Neuronal stem cell (in vitro differentiated cells): ENCODE measurements at regions not wholly inside any gene's neighbourhood (a gene's known extent, or its start where the extent isn't known, plus 50 kb on each side); places are given as distances from the start of the nearest gene placed in this dataset.

Source experiments
- DNase-seq: peaks from one replicate; pipeline ENCODE4 v3.0.0-alpha.2; 2013; ENCODE audit warnings: low spot score
- H2AFZ ChIP-seq: one replicate; pipeline ENCODE4 v1.6.1; 2013; ENCODE audit warnings: mild to moderate bottlenecking, low read length, inconsistent platforms
- H2AK5ac ChIP-seq: 2 replicates; pipeline ENCODE4 v1.6.1; 2013; ENCODE audit warnings: low read depth, mild to moderate bottlenecking, inconsistent platforms, low read length, moderate library complexity, mixed read lengths
- H2BK120ac ChIP-seq: 2 replicates; pipeline ENCODE4 v1.6.1; 2013; ENCODE audit warnings: low read depth, mild to moderate bottlenecking, inconsistent platforms, low read length, moderate library complexity, mixed read lengths
- H2BK12ac ChIP-seq: one replicate; pipeline ENCODE4 v1.6.1; 2013; ENCODE audit warnings: low read length, inconsistent platforms
- H2BK15ac ChIP-seq: 2 replicates; pipeline ENCODE4 v1.6.1; 2013; ENCODE audit warnings: mild to moderate bottlenecking, low read length, inconsistent platforms, mixed read lengths
- H2BK5ac ChIP-seq: one replicate; pipeline ENCODE4 v1.6.1; 2013; ENCODE audit warnings: inconsistent platforms, mild to moderate bottlenecking, low read length, moderate library complexity
- H3K14ac ChIP-seq: one replicate; pipeline ENCODE4 v1.6.1; 2013; ENCODE audit warnings: low read length, inconsistent platforms
- H3K18ac ChIP-seq: 2 replicates; pipeline ENCODE4 v1.6.1; 2013; ENCODE audit warnings: low read length, inconsistent platforms
- H3K23ac ChIP-seq: 2 replicates; pipeline ENCODE4 v1.6.1; 2013; ENCODE audit warnings: low read depth, mild to moderate bottlenecking, mixed read lengths, low read length, inconsistent platforms; ENCODE audit not compliant: poor library complexity
- H3K27ac ChIP-seq: replicated peaks from 3 replicates; pipeline ENCODE4 v1.5.1; 2013; ENCODE audit warnings: low read length, inconsistent platforms
- H3K27me3 ChIP-seq, 3 experiments: 2 replicates each; pipeline ENCODE4 v1.6.1; 2013; ENCODE audit warnings: low read length in 3 of 3, mild to moderate bottlenecking in 2 of 3, inconsistent platforms in 1 of 3, low read depth in 1 of 3, mixed read lengths in 1 of 3, moderate library complexity in 1 of 3; ENCODE audit not compliant: control insufficient read depth in 3 of 3, insufficient read depth in 3 of 3
- H3K36me3 ChIP-seq, 2 donors: replicated peaks in 1 of 2; 2 replicates each; pipeline ENCODE4 v1.6.1; 2013; ENCODE audit warnings: low read length in 2 of 2; ENCODE audit not compliant: control insufficient read depth in 2 of 2, insufficient read depth in 2 of 2
- H3K4ac ChIP-seq: 2 replicates; pipeline ENCODE4 v1.6.1; 2013; ENCODE audit warnings: inconsistent platforms, mild to moderate bottlenecking, low read length, moderate library complexity
- H3K4me1 ChIP-seq, 2 donors: 1 replicate in 1 of 2; 2 replicates in 1 of 2; pipeline ENCODE4 v1.6.1; 2013; ENCODE audit warnings: low read length in 2 of 2, low read depth in 1 of 2; ENCODE audit not compliant: control insufficient read depth in 2 of 2, insufficient read depth in 1 of 2
- H3K4me2 ChIP-seq: one replicate; pipeline ENCODE4 v1.6.1; 2013; ENCODE audit warnings: mild to moderate bottlenecking, low read length, inconsistent platforms; ENCODE audit not compliant: insufficient read depth, poor library complexity, severe bottlenecking
- H3K4me3 ChIP-seq, 2 donors: 2 replicates each; pipeline ENCODE4 v1.5.1; 2013; ENCODE audit warnings: low read length in 2 of 2, mild to moderate bottlenecking in 2 of 2, inconsistent platforms in 1 of 2, moderate library complexity in 1 of 2
- H3K79me1 ChIP-seq: one replicate; pipeline ENCODE4 v1.6.1; 2013; ENCODE audit warnings: low read depth, mild to moderate bottlenecking, inconsistent platforms, low read length, moderate library complexity
- H3K9ac ChIP-seq: one replicate; pipeline ENCODE4 v1.6.1; 2013; ENCODE audit warnings: mild to moderate bottlenecking, low read depth, low read length, inconsistent platforms; ENCODE audit not compliant: poor library complexity
- H3K9me3 ChIP-seq, 2 donors: replicated peaks in 1 of 2; 2 replicates each; pipeline versions ENCODE3 to v1.6.1; 2013; ENCODE audit warnings: low read length in 2 of 2, mild to moderate bottlenecking in 2 of 2, inconsistent platforms in 1 of 2, low read depth in 1 of 2, mixed read lengths in 1 of 2, moderate library complexity in 1 of 2; ENCODE audit not compliant: control insufficient read depth in 2 of 2, insufficient read depth in 1 of 2
- H4K8ac ChIP-seq: one replicate; pipeline ENCODE4 v1.6.1; 2013; ENCODE audit warnings: low read depth, mild to moderate bottlenecking, inconsistent platforms, low read length, moderate library complexity
- H4K91ac ChIP-seq: one replicate; pipeline ENCODE4 v1.6.1; 2013; ENCODE audit warnings: low read length, low read depth, mild to moderate bottlenecking, inconsistent platforms; ENCODE audit not compliant: poor library complexity
- WGBS, 2 donors: extraction: QIAGEN DNeasy Blood & Tissue Kit; methylation state at CpG; one replicate each; pipeline ENCODE4 v1.1.7; 2013; ENCODE audit warnings: missing lambda C conversion rate in 2 of 2, mixed read lengths in 1 of 2; ENCODE audit not compliant: insufficient read length in 2 of 2, insufficient replicate concordance in 1 of 2; ENCODE audit errors: extremely low coverage in 2 of 2; 5-methylcytosine and 5-hydroxymethylcytosine counted together

DNA sequence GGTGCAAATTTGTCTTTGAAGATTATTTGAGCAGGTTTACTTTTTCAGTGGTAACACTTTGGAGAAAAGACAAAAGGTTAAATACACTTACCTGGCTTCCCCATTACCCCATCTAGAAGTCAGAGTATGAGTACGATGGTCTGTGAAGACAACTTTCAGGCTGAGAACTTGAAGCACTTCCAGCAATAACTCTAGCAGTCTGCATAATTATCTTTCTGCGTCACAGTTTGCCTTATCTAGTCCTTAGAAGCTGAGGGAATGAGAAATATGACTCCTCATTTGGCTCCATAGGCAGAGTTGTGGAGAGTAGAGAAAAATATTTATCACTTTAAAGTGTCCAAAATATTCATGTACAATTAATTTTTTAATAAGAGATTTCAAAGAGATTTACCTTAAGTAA is 323.4 kb upstream of the CAMK1G start:
- Histone ChIP-seq H3K79me1 (no peaks in the 10 kb centered on the region), H2BK12ac (no peak overlapping the region), H3K4me2 (no peak overlapping the region), H3K4me3 (no peak overlapping the region), H2BK5ac (no peak overlapping the region), H2BK120ac (no peak overlapping the region), H3K4ac (no peak overlapping the region), H3K9me3 (peaks cover 0 to 4% of the 10 kb centered on the region in 2 donors), H4K8ac (no peak overlapping the region), H3K27me3 (no peaks in the 10 kb centered on the region), H3K18ac (no peak overlapping the region), H3K27ac (no peak overlapping the region), H4K91ac (no peak overlapping the region), H2BK15ac (no peak overlapping the region), H3K14ac (no peak overlapping the region), H2AFZ (no peak overlapping the region), H3K36me3 (no peaks in the 10 kb centered on the region), H3K23ac (no peak overlapping the region), H3K4me1 (no peaks in the 10 kb centered on the region), H2AK5ac (no peak overlapping the region), H3K9ac (no peak overlapping the region)
- WGBS, 2 donors = no CpG with 5 or more reads among the region's 2 CpGs
- DNase-seq = no peak

DNA sequence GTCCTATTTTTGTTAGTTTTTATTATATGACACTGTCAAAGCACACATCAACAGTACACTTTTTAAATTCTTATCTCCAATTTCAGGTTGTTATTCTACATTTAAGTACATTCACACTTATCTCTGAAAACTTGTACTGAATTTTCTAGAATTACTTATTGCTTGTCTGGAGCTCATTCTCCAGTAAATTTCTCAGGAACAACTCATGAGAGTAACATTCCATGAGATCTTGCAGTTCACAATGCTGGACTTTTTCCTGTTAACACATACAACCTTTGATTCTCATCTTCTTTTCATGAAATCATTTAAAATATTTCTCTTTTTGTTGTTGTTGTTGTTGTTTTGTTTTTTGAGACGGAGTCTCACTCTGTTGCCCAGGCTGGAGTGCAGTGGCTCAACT is 320.9 kb upstream of the CAMK1G start:
- H3K9me3 ChIP-seq = peaks cover 0 to 3% of the 10 kb centered on the region in 2 donors
- H3K4me3 ChIP-seq = no peak overlapping the region
- H2BK12ac ChIP-seq = no peak overlapping the region
- H3K4me2 ChIP-seq = no peak overlapping the region
- no peak overlapping the region for H3K4ac ChIP-seq
- H2AK5ac ChIP-seq = no peak overlapping the region
- no peak overlapping the region for H3K9ac ChIP-seq
- no CpG with 5 or more reads among the region's 1 CpG for WGBS, 2 donors
- no peak for DNase-seq
- H2BK5ac ChIP-seq = no peak overlapping the region
- no peaks in the 10 kb centered on the region for H3K36me3 ChIP-seq
- H3K23ac ChIP-seq = no peak overlapping the region
- no peak overlapping the region for H2BK15ac ChIP-seq
- no peaks in the 10 kb centered on the region for H3K27me3 ChIP-seq
- H4K8ac ChIP-seq = no peak overlapping the region
- no peak overlapping the region for H3K18ac ChIP-seq
- H3K27ac ChIP-seq = no peak overlapping the region
- no peak overlapping the region for H2BK120ac ChIP-seq
- no peak overlapping the region for H2AFZ ChIP-seq
- H4K91ac ChIP-seq = no peak overlapping the region
- no peak overlapping the region for H3K14ac ChIP-seq
- H3K4me1 ChIP-seq = no peaks in the 10 kb centered on the region
- H3K79me1 ChIP-seq = no peaks in the 10 kb centered on the region

DNA sequence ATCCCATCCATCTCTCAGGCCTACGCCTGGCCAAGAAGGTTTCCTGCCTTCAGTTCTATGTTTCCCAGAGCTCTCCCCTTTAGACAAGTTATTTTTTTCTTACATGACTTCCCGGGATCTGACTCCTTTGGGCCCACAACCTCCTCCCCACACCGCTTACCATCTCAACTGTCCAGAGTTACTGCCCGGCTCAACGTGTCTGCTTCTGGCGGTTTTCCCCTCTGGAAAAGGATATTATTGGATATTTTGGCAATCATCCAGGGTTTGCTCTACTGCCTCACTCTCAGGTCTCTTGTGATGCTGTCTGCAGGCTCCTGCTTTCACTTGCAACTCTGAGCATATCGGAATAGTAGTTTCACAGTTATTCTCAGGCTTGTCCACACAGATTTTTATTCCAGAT is 318.2 kb upstream of the CAMK1G start:
- Histone ChIP-seq H3K36me3 (no peaks in the 10 kb centered on the region), H3K4me3 (no peak overlapping the region), H2BK120ac (no peak overlapping the region), H3K14ac (no peak overlapping the region), H2BK5ac (no peak overlapping the region), H3K9ac (no peak overlapping the region), H2BK15ac (no peak overlapping the region), H4K8ac (no peak overlapping the region), H3K18ac (no peak overlapping the region), H3K4me2 (no peak overlapping the region), H3K23ac (no peak overlapping the region), H4K91ac (no peak overlapping the region), H2AK5ac (no peak overlapping the region), H3K9me3 (no peaks in the 10 kb centered on the region), H2BK12ac (no peak overlapping the region), H3K4me1 (no peaks in the 10 kb centered on the region), H3K79me1 (no peaks in the 10 kb centered on the region), H3K27me3 (no peaks in the 10 kb centered on the region), H2AFZ (no peak overlapping the region), H3K4ac (no peak overlapping the region), H3K27ac (no peak overlapping the region)
- no peak for DNase-seq
- no CpG with 5 or more reads among the region's 7 CpGs for WGBS, 2 donors

DNA sequence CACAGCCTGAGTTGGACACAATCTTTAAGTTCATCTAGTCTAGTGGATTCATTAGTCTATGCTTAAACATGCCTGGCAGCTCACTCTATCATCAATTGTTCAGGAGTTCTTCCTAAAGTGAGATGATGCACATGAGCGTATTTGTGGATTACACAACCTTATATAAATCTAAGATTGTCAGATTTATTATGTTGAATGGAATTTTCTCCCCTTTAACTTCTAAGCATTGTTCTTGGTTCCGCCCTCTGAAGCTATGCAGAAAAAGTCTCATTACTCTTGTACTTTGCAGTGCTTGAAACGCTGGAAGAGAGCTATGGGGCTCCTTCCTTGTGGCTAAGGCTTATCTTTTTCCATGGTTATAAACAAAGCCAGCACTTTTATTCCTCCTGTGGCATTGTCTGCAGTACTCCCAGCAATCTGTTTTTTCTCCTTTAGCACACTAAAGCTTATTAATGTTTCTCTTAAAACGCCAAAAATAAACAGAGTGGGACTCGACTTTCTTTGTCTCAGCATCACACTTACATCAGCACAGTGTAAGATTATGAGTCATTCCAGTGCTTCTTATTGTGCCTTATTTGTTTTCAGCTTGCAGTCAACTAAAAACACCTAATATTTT is 316.8 kb upstream of the CAMK1G start:
- Histone ChIP-seq H2BK5ac (no peak overlapping the region), H3K14ac (no peak overlapping the region), H3K27ac (no peak overlapping the region), H4K91ac (no peak overlapping the region), H3K4ac (no peak overlapping the region), H3K4me1 (no peaks in the 10 kb centered on the region), H3K9me3 (no peaks in the 10 kb centered on the region), H3K36me3 (no peaks in the 10 kb centered on the region), H2BK15ac (no peak overlapping the region), H2BK12ac (no peak overlapping the region), H3K27me3 (no peaks in the 10 kb centered on the region), H3K4me2 (no peak overlapping the region), H2BK120ac (no peak overlapping the region), H3K79me1 (no peaks in the 10 kb centered on the region), H3K4me3 (no peak overlapping the region), H3K23ac (no peak overlapping the region), H3K18ac (no peak overlapping the region), H2AK5ac (no peak overlapping the region), H3K9ac (no peak overlapping the region), H2AFZ (no peak overlapping the region), H4K8ac (no peak overlapping the region)
- WGBS, 2 donors = no CpG with 5 or more reads among the region's 5 CpGs
- DNase-seq = no peak
